GM12878 (cell line): ENCODE measurements at regions not wholly inside any gene's neighbourhood (a gene's known extent, or its start where the extent isn't known, plus 50 kb on each side); places are given as distances from the start of the nearest gene placed in this dataset.

Experiments used
- ATAC-seq: fragments of 200-7000 bp; cut with Tn5 transposase; 3 replicates; pipeline ENCODE4 v1.9.1; 2020; ENCODE audit warnings: mild to moderate bottlenecking, moderate library complexity
- BruUV-seq: library from RNA; stranded (reverse); fragments of 400-500 nt; replicated peaks from 2 replicates; lab custom pipeline; 2021; lab: Mats Ljungman, UMichigan
- CTCF ChIA-PET: fragments of 300-600 bp; sonication (Branson Sonifier 250); formaldehyde crosslinking; extraction: SDS; loops from one replicate; lab custom pipeline; 2021; ENCODE audit warnings: inconsistent platforms; lab: Yijun Ruan, JAX
- POLR2A ChIA-PET: fragments of 350-600 bp; formaldehyde crosslinking; extraction: SDS; loops from one replicate; lab custom pipeline; 2021; ENCODE audit warnings: inconsistent platforms; lab: Charles Lee
- RAD21 ChIA-PET: fragments of 300-600 bp; sonication (Branson Sonifier 250); formaldehyde crosslinking; loops from one replicate; lab custom pipeline; 2023; ENCODE audit warnings: antibody characterized with exemption; ENCODE audit not compliant: unreplicated experiment; lab: Charles Lee
- SMC1A ChIA-PET: fragments of 300-600 bp; sonication (Branson Sonifier 250); formaldehyde crosslinking; loops from one replicate; lab custom pipeline; 2023; ENCODE audit not compliant: unreplicated experiment, uncharacterized antibody; lab: Charles Lee
- DNase-seq: peaks from one replicate; pipeline ENCODE4 v3.0.0-alpha.2; 2011; ENCODE audit warnings: low read depth, low spot score
- FAIRE-seq: peaks from 3 replicates; lab custom pipeline; 2011; peaks lifted over from hg19 to GRCh38; lab: Jason Lieb, UNC
- H2AFZ ChIP-seq: 2 replicates; pipeline ENCODE4 v1.6.0; 2011; ENCODE audit warnings: low read depth, low read length, control low read depth; ENCODE audit not compliant: control insufficient read depth
- H3K27ac ChIP-seq: 2 replicates; pipeline ENCODE4 v1.5.1; 2011; ENCODE audit warnings: control low read depth; ENCODE audit not compliant: control insufficient read depth, insufficient read depth
- H3K27me3 ChIP-seq, 2 experiments: replicated peaks in 1 of 2; 2 replicates each; pipeline versions ENCODE4 v1.6.0 to v1.6.1; 2011; ENCODE audit warnings: low read length in 1 of 2; ENCODE audit not compliant: control insufficient read depth in 2 of 2, insufficient read depth in 2 of 2
- H3K36me3 ChIP-seq, 2 experiments: 2 replicates each; pipeline ENCODE4 v1.5.1; 2011; ENCODE audit warnings: low read length in 1 of 2; ENCODE audit not compliant: control insufficient read depth in 2 of 2, insufficient read depth in 2 of 2
- H3K4me1 ChIP-seq: 2 replicates; pipeline ENCODE4 v1.6.1; 2011; ENCODE audit warnings: mild to moderate bottlenecking, low read length, moderate library complexity, mixed read lengths; ENCODE audit not compliant: control insufficient read depth, insufficient read depth
- H3K4me2 ChIP-seq: 2 replicates; pipeline ENCODE4 v1.6.0; 2011; ENCODE audit warnings: control low read depth; ENCODE audit not compliant: control insufficient read depth, insufficient read depth
- H3K4me3 ChIP-seq: fragments of 200-600 bp; sonication (generic); 2 replicates; pipeline ENCODE4 v1.5.1; 2016
- H3K79me2 ChIP-seq: 2 replicates; pipeline ENCODE4 v1.6.0; 2011; ENCODE audit warnings: low read length; ENCODE audit not compliant: control insufficient read depth, insufficient read depth
- H3K9ac ChIP-seq: 2 replicates; pipeline ENCODE4 v1.8.0; 2011; ENCODE audit warnings: low read length, control low read depth, mixed read lengths; ENCODE audit not compliant: control insufficient read depth, insufficient read depth
- H3K9me3 ChIP-seq: replicated peaks from 3 replicates; pipeline ENCODE4 v1.5.1; 2011; ENCODE audit warnings: mild to moderate bottlenecking, low read length; ENCODE audit not compliant: control insufficient read depth, insufficient read depth
- H4K20me1 ChIP-seq: 2 replicates; pipeline ENCODE4 v1.6.0; 2011; ENCODE audit not compliant: control insufficient read depth, insufficient read depth
- FOXK2 ChIP-seq: fragments of 450-650 bp; IDR thresholded peaks from 2 replicates; pipeline ENCODE4 v1.6.1; 2017; ENCODE audit warnings: mild to moderate bottlenecking, moderate library complexity
- GATAD2B ChIP-seq: fragments of 450-650 bp; conservative IDR thresholded peaks from 2 replicates; pipeline ENCODE4 v1.6.1; 2017; ENCODE audit warnings: low read depth, mild to moderate bottlenecking, moderate library complexity
- PKNOX1 ChIP-seq: fragments of 450-650 bp; IDR thresholded peaks from 2 replicates; pipeline ENCODE4 v1.6.1; 2016; ENCODE audit warnings: mild to moderate bottlenecking
- RB1 ChIP-seq: fragments of 450-650 bp; formaldehyde crosslinking; IDR thresholded peaks from 2 replicates; pipeline ENCODE4 v1.6.1; 2017; ENCODE audit warnings: mild to moderate bottlenecking, borderline replicate concordance
- RBBP5 ChIP-seq: fragments of 200-600 bp; sonication (generic); conservative IDR thresholded peaks from 2 replicates; pipeline ENCODE4 v1.6.1; 2016
- SIX5 ChIP-seq: IDR thresholded peaks from 2 replicates; pipeline ENCODE4 v1.6.1; 2011; ENCODE audit warnings: mild to moderate bottlenecking, low read depth, low read length, moderate library complexity; ENCODE audit not compliant: severe bottlenecking
- SMARCA5 ChIP-seq: fragments of 450-650 bp; IDR thresholded peaks from 2 replicates; pipeline ENCODE4 v1.6.1; 2017; ENCODE audit warnings: mild to moderate bottlenecking
- SP1 ChIP-seq: IDR thresholded peaks from one replicate; pipeline ENCODE4 v1.6.1; 2011; ENCODE audit warnings: low read depth, low read length
- YBX1 ChIP-seq: fragments of 450-650 bp; IDR thresholded peaks from 2 replicates; pipeline ENCODE4 v1.6.1; 2016; ENCODE audit warnings: antibody characterized with exemption
- WGBS: methylation state at CpG from one replicate; pipeline ENCODE4 v1.1.6; 2016; ENCODE audit warnings: low lambda C conversion rate; ENCODE audit not compliant: insufficient replicate concordance, insufficient coverage; ENCODE audit errors: missing lambda C conversion rate; 5-methylcytosine and 5-hydroxymethylcytosine counted together
- in situ Hi-C: fragments of 300-500 bp; cut with MboI; formaldehyde crosslinking; loops from 9 replicates; pipeline ENCODE4 v1.14.3; 2018; ENCODE audit warnings: mixed read lengths
- intact Hi-C: fragments of 100-400 bp; cut with micrococcal nuclease; formaldehyde crosslinking; loops from one replicate; pipeline ENCODE4 v1.14.2; 2022; ENCODE audit not compliant: unreplicated experiment
- TF ChIP-seq, protein P1 (sequence below): fragments of 450-650 bp; IDR thresholded peaks from 2 replicates; pipeline ENCODE4 v1.6.1; 2016; ENCODE audit warnings: mild to moderate bottlenecking
- TF ChIP-seq, protein P2 (sequence below): fragments of 450-650 bp; formaldehyde crosslinking; IDR thresholded peaks from 2 replicates; pipeline ENCODE4 v1.4.0; 2022; ENCODE audit warnings: mild to moderate bottlenecking, moderate library complexity
- TF ChIP-seq, protein P3 (sequence below), 3 experiments: IDR thresholded peaks in 2 of 3; conservative IDR thresholded peaks in 1 of 3; 2 replicates each; pipeline ENCODE4 v1.5.1; 2011; ENCODE audit warnings: low read depth in 3 of 3, low read length in 3 of 3, mild to moderate bottlenecking in 3 of 3, control low read depth in 2 of 3, moderate library complexity in 2 of 3, inconsistent platforms in 1 of 3, mixed read lengths in 1 of 3; ENCODE audit not compliant: control insufficient read depth in 2 of 3, insufficient read depth in 1 of 3; ENCODE audit errors: extremely low read depth in 1 of 3
- TF ChIP-seq, protein P4 (sequence below): IDR thresholded peaks from 2 replicates; pipeline ENCODE4 v1.6.1; 2011; ENCODE audit warnings: borderline replicate concordance, low read depth, mild to moderate bottlenecking, moderate library complexity, low read length; ENCODE audit not compliant: insufficient read depth, poor library complexity, severe bottlenecking

DNA sequence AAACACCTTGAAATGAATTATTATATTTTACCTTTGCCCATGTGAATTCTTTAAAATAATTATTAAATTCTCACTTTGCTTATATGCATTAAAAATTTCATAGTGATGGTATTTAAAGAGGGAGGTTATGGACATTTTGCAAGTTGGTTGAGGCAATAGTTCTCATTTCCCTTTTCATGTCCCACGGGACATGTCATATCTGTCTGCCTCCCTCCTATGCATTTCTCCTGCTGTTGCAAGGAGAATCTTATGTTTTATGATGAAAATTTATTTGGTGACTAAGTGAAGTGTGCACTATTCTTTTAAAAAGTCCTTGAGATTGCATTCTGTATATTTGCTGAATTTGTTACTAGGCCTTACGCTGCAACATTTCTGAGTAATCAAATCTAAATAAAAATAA is 67.2 kb downstream of the UTRN start (continued):
- TF ChIP-seq, protein P1, sequence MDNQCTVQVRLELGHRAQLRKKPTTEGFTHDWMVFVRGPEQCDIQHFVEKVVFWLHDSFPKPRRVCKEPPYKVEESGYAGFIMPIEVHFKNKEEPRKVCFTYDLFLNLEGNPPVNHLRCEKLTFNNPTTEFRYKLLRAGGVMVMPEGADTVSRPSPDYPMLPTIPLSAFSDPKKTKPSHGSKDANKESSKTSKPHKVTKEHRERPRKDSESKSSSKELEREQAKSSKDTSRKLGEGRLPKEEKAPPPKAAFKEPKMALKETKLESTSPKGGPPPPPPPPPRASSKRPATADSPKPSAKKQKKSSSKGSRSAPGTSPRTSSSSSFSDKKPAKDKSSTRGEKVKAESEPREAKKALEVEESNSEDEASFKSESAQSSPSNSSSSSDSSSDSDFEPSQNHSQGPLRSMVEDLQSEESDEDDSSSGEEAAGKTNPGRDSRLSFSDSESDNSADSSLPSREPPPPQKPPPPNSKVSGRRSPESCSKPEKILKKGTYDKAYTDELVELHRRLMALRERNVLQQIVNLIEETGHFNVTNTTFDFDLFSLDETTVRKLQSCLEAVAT: no peak
- no peak for TF ChIP-seq SMARCA5
- TF ChIP-seq, protein P2, sequence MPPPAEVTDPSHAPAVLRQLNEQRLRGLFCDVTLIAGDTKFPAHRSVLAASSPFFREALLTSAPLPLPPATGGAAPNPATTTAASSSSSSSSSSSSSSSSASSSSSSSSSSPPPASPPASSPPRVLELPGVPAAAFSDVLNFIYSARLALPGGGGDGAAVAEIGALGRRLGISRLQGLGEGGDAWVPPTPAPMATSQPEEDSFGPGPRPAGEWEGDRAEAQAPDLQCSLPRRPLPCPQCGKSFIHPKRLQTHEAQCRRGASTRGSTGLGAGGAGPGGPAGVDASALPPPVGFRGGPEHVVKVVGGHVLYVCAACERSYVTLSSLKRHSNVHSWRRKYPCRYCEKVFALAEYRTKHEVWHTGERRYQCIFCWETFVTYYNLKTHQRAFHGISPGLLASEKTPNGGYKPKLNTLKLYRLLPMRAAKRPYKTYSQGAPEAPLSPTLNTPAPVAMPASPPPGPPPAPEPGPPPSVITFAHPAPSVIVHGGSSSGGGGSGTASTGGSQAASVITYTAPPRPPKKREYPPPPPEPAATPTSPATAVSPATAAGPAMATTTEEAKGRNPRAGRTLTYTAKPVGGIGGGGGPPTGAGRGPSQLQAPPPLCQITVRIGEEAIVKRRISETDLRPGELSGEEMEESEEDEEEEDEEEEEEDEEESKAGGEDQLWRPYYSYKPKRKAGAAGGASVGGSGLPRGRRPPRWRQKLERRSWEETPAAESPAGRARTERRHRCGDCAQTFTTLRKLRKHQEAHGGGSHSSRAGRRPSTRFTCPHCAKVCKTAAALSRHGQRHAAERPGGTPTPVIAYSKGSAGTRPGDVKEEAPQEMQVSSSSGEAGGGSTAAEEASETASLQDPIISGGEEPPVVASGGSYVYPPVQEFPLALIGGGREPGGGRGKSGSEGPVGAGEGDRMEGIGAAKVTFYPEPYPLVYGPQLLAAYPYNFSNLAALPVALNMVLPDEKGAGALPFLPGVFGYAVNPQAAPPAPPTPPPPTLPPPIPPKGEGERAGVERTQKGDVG (CRISPR knock-in tag): no peak
- no peak for TF ChIP-seq FOXK2

- in situ Hi-C loops (no loop called here), intact Hi-C loops (loop anchor here (5.0 kb wide), 2 partner anchors 202 to 257 kb away; partner anchors contain the start of genes SF3B5 and STX11)
- Histone ChIP-seq H3K79me2 (peaks cover 68% of the 10 kb centered on the region), H3K36me3 (no peaks in the 10 kb centered on the region), H3K4me2 (peak overlapping the region; percentile 95), H2AFZ (no peak overlapping the region), H3K9me3 (no peaks in the 10 kb centered on the region), H3K4me3 (peak overlapping the region; percentile 48; the same call in 1 of the 2 replicates), H3K9ac (no peak overlapping the region), H3K27ac (peak overlapping the region; percentile 58), H3K27me3 (no peaks in the 10 kb centered on the region), H3K4me1 (peaks cover 39% of the 10 kb centered on the region), H4K20me1 (no peaks in the 10 kb centered on the region)
- DNase-seq (peak; percentile 77), FAIRE-seq (peak; percentile 88), ATAC-seq (peak; percentile 77)
- 15% methylated on average over 5 of the region's 5 CpGs for WGBS
- ChIA-PET SMC1A (interaction anchor here (0.8 to 4.6 kb wide), 9 partner anchors 12 to 384 kb away, joined by 3 to 35 read pairs (median 3); no protein-coding TSS in a partner anchor), POLR2A (interaction anchor here (0.5 to 1.5 kb wide), 4 partner anchors 12 to 809 kb away, joined by 3 to 5 read pairs (median 4); no protein-coding TSS in a partner anchor), CTCF (interaction anchor here (1.2 to 2.6 kb wide), 2 partner anchors 12 to 106 kb away, joined by 3 to 9 read pairs; no protein-coding TSS in a partner anchor), RAD21 (interaction anchor here (1.0 to 4.4 kb wide), 4 partner anchors 10 to 48 kb away, joined by 3 to 24 read pairs (median 4); no protein-coding TSS in a partner anchor)
- BruUV-seq: no TSS peak
- TF ChIP-seq GATAD2B: no peak
- TF ChIP-seq PKNOX1: peak; percentile 91
- TF ChIP-seq RB1: no peak
- no peak for TF ChIP-seq RBBP5
- TF ChIP-seq SP1: no peak
- TF ChIP-seq YBX1: no peak
- no peak for TF ChIP-seq SIX5
- TF ChIP-seq, protein P3, sequence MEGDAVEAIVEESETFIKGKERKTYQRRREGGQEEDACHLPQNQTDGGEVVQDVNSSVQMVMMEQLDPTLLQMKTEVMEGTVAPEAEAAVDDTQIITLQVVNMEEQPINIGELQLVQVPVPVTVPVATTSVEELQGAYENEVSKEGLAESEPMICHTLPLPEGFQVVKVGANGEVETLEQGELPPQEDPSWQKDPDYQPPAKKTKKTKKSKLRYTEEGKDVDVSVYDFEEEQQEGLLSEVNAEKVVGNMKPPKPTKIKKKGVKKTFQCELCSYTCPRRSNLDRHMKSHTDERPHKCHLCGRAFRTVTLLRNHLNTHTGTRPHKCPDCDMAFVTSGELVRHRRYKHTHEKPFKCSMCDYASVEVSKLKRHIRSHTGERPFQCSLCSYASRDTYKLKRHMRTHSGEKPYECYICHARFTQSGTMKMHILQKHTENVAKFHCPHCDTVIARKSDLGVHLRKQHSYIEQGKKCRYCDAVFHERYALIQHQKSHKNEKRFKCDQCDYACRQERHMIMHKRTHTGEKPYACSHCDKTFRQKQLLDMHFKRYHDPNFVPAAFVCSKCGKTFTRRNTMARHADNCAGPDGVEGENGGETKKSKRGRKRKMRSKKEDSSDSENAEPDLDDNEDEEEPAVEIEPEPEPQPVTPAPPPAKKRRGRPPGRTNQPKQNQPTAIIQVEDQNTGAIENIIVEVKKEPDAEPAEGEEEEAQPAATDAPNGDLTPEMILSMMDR (IDR thresholded peaks at IDR 0.05 in 2 of 3, conservative IDR thresholded peaks at IDR 0.05 in 1 of 3; ENCODE audit: control insufficient read depth in 2 of 3, extremely low read depth in 1 of 3, insufficient read depth in 1 of 3, low read depth in 3 of 3, low read length in 3 of 3): no peak
- TF ChIP-seq, protein P4, sequence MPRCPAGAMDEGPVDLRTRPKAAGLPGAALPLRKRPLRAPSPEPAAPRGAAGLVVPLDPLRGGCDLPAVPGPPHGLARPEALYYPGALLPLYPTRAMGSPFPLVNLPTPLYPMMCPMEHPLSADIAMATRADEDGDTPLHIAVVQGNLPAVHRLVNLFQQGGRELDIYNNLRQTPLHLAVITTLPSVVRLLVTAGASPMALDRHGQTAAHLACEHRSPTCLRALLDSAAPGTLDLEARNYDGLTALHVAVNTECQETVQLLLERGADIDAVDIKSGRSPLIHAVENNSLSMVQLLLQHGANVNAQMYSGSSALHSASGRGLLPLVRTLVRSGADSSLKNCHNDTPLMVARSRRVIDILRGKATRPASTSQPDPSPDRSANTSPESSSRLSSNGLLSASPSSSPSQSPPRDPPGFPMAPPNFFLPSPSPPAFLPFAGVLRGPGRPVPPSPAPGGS: no peak
Measured at GRCh38 chr6:144353871-144354314, 68.8 kb downstream of the UTRN start.
